Cardiac muscle cell (in vitro differentiated cells and primary cell): ENCODE measurements at regions not wholly inside any gene's neighbourhood (a gene's known extent, or its start where the extent isn't known, plus 50 kb on each side); places are given as distances from the start of the nearest gene placed in this dataset.

Experiments used
- DNase-seq, 2 donors: peaks; one replicate each; pipeline versions ENCODE4 v3.0.0 to v3.0.0-alpha.2; 2010 to 2017; ENCODE audit warnings: low read depth in 1 of 2, low spot score in 1 of 2
- H3K27ac ChIP-seq: fragments of 200-600 bp; sonication (generic); 2 replicates; pipeline ENCODE4 v1.5.1; 2016
- H3K27me3 ChIP-seq: fragments of 200-600 bp; sonication (generic); 2 replicates; pipeline ENCODE4 v1.6.0; 2016; ENCODE audit warnings: control low read depth
- H3K36me3 ChIP-seq: fragments of 200-600 bp; sonication (generic); 2 replicates; pipeline ENCODE4 v1.5.1; 2016; ENCODE audit warnings: control low read depth
- H3K4me1 ChIP-seq: fragments of 200-600 bp; sonication (generic); 2 replicates; pipeline ENCODE4 v1.8.1; 2017; ENCODE audit warnings: low read depth, mild to moderate bottlenecking, mixed run types
- H3K4me3 ChIP-seq: fragments of 200-600 bp; sonication (generic); 2 replicates; pipeline ENCODE4 v1.5.1; 2016; ENCODE audit warnings: mild to moderate bottlenecking
- H3K9me3 ChIP-seq: fragments of 200-600 bp; sonication (generic); 2 replicates; pipeline ENCODE4 v1.5.1; 2017; ENCODE audit warnings: low read depth, mild to moderate bottlenecking, control low read depth
- TF ChIP-seq, protein P1 (sequence below): IDR thresholded peaks from 2 replicates; pipeline ENCODE4 v1.5.1; 2012; ENCODE audit warnings: low read depth, mild to moderate bottlenecking, low read length

DNA sequence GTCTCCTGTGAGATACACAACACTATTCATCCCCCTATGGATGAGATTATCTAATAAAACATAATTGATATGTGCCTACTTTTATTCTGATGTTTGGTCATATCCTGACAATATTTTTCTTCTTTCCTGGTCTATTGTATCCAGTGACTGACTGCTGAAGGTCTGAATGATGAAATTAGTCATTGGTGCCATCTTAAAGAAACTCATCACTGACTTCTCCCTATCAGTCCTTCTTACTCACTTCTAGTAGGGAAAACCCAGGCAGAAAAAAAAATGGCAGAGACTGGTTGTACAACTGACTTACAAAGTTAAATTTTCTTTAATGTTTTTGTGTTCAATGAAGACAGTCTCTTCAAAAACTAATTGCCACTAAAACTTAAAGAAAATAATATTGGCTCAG, 377.4 kb downstream of the HTR7 start:
- DNase-seq, result no peak
- H3K27me3 ChIP-seq, result no peaks in the 10 kb centered on the region

DNA sequence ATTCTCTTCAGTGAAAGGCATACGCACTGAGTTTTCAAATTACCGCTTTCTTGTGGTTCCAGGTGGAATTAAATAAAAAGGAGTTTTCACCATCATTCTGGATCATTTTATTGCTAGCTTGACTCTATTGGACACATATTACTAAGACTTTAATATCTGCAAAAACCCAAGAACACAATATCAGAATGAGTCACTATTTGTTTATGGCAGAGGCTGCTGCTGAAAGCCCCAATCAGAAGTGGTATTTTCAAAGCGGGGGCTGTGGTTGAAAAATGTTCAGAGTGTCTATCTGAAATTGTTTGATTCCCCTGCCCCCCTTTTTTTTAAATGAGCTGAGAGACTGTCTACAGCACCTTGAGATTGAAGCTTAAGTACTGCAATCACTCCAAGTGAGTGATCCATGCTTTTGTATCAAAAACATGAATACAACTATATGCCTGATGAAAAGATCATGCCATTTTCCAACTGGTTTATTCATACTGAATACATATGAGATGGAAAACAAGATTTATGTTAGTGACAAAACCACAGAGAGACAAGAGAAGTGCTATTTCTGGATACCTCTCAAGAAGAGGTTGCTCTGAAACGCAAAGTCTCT, 376.4 kb downstream of the HTR7 start:
- H3K4me3 ChIP-seq, result no peak overlapping the region
- peak in 1 of 2 donors; percentile 21 for DNase-seq
- H3K36me3 ChIP-seq, result no peaks in the 10 kb centered on the region
- no peaks in the 10 kb centered on the region for H3K4me1 ChIP-seq
- H3K9me3 ChIP-seq, result no peaks in the 10 kb centered on the region
- TF ChIP-seq, protein P1, sequence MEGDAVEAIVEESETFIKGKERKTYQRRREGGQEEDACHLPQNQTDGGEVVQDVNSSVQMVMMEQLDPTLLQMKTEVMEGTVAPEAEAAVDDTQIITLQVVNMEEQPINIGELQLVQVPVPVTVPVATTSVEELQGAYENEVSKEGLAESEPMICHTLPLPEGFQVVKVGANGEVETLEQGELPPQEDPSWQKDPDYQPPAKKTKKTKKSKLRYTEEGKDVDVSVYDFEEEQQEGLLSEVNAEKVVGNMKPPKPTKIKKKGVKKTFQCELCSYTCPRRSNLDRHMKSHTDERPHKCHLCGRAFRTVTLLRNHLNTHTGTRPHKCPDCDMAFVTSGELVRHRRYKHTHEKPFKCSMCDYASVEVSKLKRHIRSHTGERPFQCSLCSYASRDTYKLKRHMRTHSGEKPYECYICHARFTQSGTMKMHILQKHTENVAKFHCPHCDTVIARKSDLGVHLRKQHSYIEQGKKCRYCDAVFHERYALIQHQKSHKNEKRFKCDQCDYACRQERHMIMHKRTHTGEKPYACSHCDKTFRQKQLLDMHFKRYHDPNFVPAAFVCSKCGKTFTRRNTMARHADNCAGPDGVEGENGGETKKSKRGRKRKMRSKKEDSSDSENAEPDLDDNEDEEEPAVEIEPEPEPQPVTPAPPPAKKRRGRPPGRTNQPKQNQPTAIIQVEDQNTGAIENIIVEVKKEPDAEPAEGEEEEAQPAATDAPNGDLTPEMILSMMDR, result no peak
- no peak overlapping the region for H3K27ac ChIP-seq
- no peaks in the 10 kb centered on the region for H3K27me3 ChIP-seq

More for the DNA sequence above, 377.4 kb downstream of the HTR7 start:
- Histone ChIP-seq H3K4me1 (no peaks in the 10 kb centered on the region), H3K9me3 (no peaks in the 10 kb centered on the region), H3K4me3 (no peak overlapping the region), H3K36me3 (no peaks in the 10 kb centered on the region), H3K27ac (no peak overlapping the region)
- TF ChIP-seq, protein P1, result no peak

DNA sequence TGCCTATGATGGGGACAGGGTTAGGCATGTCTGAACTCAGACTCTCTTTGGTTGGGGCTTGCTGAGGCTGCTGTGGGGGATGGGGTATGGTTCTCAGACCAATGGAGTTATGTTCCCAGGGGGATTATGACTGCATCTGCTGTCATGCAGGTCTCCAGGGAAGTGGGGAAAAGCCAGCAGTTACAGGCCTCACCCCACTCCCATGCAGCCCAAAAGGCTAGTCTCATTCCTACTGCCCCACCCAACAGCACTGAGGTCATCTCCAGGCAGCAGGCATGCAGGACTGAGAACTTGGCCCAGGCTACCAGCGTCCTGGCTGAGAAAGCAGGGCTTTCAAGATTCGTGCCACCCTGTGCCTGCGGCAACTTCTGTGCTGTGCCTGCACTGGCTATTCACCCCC, 373.3 kb downstream of the HTR7 start:
- Histone ChIP-seq H3K4me1 (no peaks in the 10 kb centered on the region), H3K27ac (no peak overlapping the region), H3K9me3 (no peaks in the 10 kb centered on the region), H3K36me3 (no peaks in the 10 kb centered on the region), H3K27me3 (no peaks in the 10 kb centered on the region), H3K4me3 (no peak overlapping the region)
- TF ChIP-seq, protein P1, result no peak
- DNase-seq, result no peak

DNA sequence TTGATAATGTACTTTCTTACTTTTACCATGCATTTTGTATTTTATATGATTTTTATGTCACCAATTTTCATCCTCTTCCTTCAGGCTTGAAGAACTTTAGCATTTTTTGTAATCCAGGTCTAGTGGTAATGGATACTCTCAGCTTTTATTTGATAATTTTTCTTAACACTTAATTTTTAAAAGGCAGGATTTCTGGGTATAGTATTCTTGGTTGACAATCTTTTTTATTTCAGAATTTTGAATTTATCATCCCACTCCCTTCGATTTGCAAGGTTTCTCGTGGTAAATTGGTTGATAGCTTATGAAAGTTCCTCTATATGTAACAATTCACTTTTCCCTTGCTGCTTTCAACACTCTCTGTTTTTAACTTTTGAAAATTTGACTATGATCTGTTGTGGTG, 363.7 kb downstream of the HTR7 start:
- Histone ChIP-seq H3K36me3 (no peaks in the 10 kb centered on the region), H3K27me3 (no peaks in the 10 kb centered on the region), H3K27ac (no peak overlapping the region), H3K4me1 (no peaks in the 10 kb centered on the region), H3K9me3 (no peaks in the 10 kb centered on the region), H3K4me3 (no peak overlapping the region)
- TF ChIP-seq, protein P1, result no peak
- DNase-seq, result no peak

DNA sequence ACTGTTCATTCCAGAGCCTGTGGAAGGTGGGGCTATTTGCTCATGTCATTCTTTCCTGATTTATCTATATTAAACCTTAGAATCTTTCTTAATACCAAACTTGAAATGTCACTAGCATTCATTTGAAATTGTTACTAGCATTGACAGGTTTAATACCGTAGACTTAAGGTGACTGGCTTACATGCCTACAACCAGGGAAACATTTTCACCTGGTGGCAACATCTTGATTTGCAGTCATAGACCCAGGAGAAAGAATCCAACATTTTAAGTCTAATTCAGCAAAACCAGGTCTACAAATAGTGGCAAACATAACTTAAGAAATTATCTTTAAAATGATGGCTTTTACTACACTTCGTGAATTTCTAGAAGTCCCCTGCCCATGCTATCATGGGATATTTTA, 353.7 kb downstream of the HTR7 start:
- TF ChIP-seq, protein P1, result no peak
- no peaks in the 10 kb centered on the region for H3K27me3 ChIP-seq
- no peak for DNase-seq
- no peaks in the 10 kb centered on the region for H3K4me1 ChIP-seq
- H3K27ac ChIP-seq, result no peak overlapping the region
- H3K9me3 ChIP-seq, result no peaks in the 10 kb centered on the region
- no peak overlapping the region for H3K4me3 ChIP-seq
- H3K36me3 ChIP-seq, result no peaks in the 10 kb centered on the region
